ENCODE measurements at regions not wholly inside any gene's neighbourhood (a gene's known extent, or its start where the extent isn't known, plus 50 kb on each side); places are given as distances from the start of the nearest gene placed in this dataset.

DNA sequence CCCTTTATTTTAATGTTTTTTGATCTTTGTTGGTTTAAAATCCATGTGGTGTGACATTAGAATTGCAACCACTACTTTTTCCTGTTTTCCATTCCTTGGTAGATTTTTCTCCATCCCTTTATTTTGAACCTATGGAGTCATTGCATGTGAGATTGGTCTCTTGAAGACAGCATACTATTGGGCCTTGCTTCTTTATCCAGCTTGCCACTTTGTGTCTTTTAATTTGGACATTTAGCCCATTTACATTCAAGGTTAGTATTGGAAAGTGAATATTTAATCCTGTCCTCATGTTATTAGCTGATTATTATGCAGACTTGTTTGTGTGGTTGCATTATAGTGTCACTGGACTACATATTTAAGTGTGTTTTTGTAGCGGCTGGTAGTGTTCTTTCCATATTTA lies 782.9 kb downstream of the SLC4A3 start:
- TF ChIP-seq, protein P1, sequence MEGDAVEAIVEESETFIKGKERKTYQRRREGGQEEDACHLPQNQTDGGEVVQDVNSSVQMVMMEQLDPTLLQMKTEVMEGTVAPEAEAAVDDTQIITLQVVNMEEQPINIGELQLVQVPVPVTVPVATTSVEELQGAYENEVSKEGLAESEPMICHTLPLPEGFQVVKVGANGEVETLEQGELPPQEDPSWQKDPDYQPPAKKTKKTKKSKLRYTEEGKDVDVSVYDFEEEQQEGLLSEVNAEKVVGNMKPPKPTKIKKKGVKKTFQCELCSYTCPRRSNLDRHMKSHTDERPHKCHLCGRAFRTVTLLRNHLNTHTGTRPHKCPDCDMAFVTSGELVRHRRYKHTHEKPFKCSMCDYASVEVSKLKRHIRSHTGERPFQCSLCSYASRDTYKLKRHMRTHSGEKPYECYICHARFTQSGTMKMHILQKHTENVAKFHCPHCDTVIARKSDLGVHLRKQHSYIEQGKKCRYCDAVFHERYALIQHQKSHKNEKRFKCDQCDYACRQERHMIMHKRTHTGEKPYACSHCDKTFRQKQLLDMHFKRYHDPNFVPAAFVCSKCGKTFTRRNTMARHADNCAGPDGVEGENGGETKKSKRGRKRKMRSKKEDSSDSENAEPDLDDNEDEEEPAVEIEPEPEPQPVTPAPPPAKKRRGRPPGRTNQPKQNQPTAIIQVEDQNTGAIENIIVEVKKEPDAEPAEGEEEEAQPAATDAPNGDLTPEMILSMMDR (IDR thresholded peaks at IDR 0.05), result no peak
- TF ChIP-seq EP300 (IDR thresholded peaks at IDR 0.05) (no peak), POLR2A (IDR thresholded peaks at IDR 0.05) (no peak)
